GM23338 (cell line): ENCODE measurements at regions not wholly inside any gene's neighbourhood (a gene's known extent, or its start where the extent isn't known, plus 50 kb on each side); places are given as distances from the start of the nearest gene placed in this dataset.

ENCODE experiments used
- ATAC-seq: fragments of 200-7000 bp; cut with Tn5 transposase; 3 replicates; pipeline ENCODE4 v1.9.1; 2020
- DNase-seq: peaks from one replicate; pipeline ENCODE4 v3.0.0-alpha.2; 2015; ENCODE audit warnings: low spot score
- H2AFZ ChIP-seq: fragments of 200-600 bp; sonication (generic); 2 replicates; pipeline ENCODE4 v1.8.0; 2016; ENCODE audit warnings: antibody characterized with exemption, mild to moderate bottlenecking, moderate library complexity
- H3F3A ChIP-seq: fragments of 200-600 bp; sonication (generic); replicated peaks from 2 replicates; pipeline ENCODE4 v1.8.0; 2017; ENCODE audit warnings: antibody characterized with exemption, mixed run types, low read depth
- H3K27ac ChIP-seq: fragments of 200-600 bp; sonication (generic); 2 replicates; pipeline ENCODE4 v1.6.1; 2016; ENCODE audit warnings: low read depth
- H3K27me3 ChIP-seq: fragments of 200-600 bp; sonication (generic); 2 replicates; pipeline ENCODE4 v1.8.0; 2016; ENCODE audit warnings: mild to moderate bottlenecking, mixed run types, moderate library complexity; ENCODE audit not compliant: insufficient read depth
- H3K36me3 ChIP-seq: fragments of 200-600 bp; sonication (generic); 2 replicates; pipeline ENCODE4 v1.8.0; 2016; ENCODE audit warnings: mild to moderate bottlenecking; ENCODE audit not compliant: insufficient read depth
- H3K4me1 ChIP-seq: fragments of 200-600 bp; sonication (generic); 2 replicates; pipeline ENCODE4 v1.8.0; 2016; ENCODE audit warnings: mild to moderate bottlenecking, moderate library complexity; ENCODE audit not compliant: insufficient read depth
- H3K4me2 ChIP-seq: fragments of 200-600 bp; sonication (generic); 2 replicates; pipeline ENCODE4 v1.7.1; 2017; ENCODE audit warnings: mixed run types
- H3K4me3 ChIP-seq: fragments of 200-600 bp; sonication (generic); 2 replicates; pipeline ENCODE4 v1.6.1; 2016; ENCODE audit warnings: mixed run types
- H3K79me2 ChIP-seq: fragments of 200-600 bp; sonication (generic); replicated peaks from 2 replicates; pipeline ENCODE4 v1.8.0; 2017; ENCODE audit warnings: mild to moderate bottlenecking; ENCODE audit not compliant: insufficient read depth
- H3K9me2 ChIP-seq: fragments of 200-600 bp; sonication (generic); 2 replicates; pipeline ENCODE4 v1.8.0; 2017; ENCODE audit not compliant: insufficient read depth
- H4K20me1 ChIP-seq: fragments of 200-600 bp; sonication (generic); replicated peaks from 2 replicates; pipeline ENCODE4 v1.8.0; 2017; ENCODE audit warnings: mild to moderate bottlenecking; ENCODE audit not compliant: insufficient read depth
- H3K27ac Mint-ChIP-seq: 2 replicates; pipeline ENCODE4 v1.8.0; 2020; ENCODE audit warnings: inconsistent platforms, mild to moderate bottlenecking, moderate library complexity, mixed read lengths
- H3K27me3 Mint-ChIP-seq: 3 replicates; pipeline ENCODE4 v1.8.0; 2022; ENCODE audit warnings: low read depth, mild to moderate bottlenecking, moderate library complexity, mixed read lengths, inconsistent platforms; ENCODE audit not compliant: insufficient read depth, poor library complexity
- H3K36me3 Mint-ChIP-seq: 3 replicates; pipeline ENCODE4 v1.8.0; 2021; ENCODE audit warnings: low read depth, mild to moderate bottlenecking, inconsistent platforms, moderate library complexity, mixed read lengths
- H3K4me1 Mint-ChIP-seq: 3 replicates; pipeline ENCODE4 v1.8.0; 2020; ENCODE audit warnings: mild to moderate bottlenecking, inconsistent platforms, mixed read lengths
- H3K4me3 Mint-ChIP-seq: 3 replicates; pipeline ENCODE4 v1.8.0; 2021; ENCODE audit warnings: moderate library complexity, mild to moderate bottlenecking, inconsistent platforms, mixed read lengths
- H3K9me3 Mint-ChIP-seq: 3 replicates; pipeline ENCODE4 v1.8.0; 2020; ENCODE audit warnings: moderate library complexity, mild to moderate bottlenecking, inconsistent platforms, mixed read lengths
- CREB1 ChIP-seq: fragments of 250-450 bp; sonication (Bioruptor Pico); IDR thresholded peaks from 2 replicates; pipeline ENCODE4 v1.5.0; 2020; ENCODE audit warnings: low read depth, mild to moderate bottlenecking, moderate library complexity
- ETS1 ChIP-seq: IDR thresholded peaks from 2 replicates; pipeline ENCODE4 v1.6.1; 2016; ENCODE audit warnings: antibody characterized with exemption
- EZH2 ChIP-seq: fragments of 200-600 bp; sonication (generic); IDR thresholded peaks from one replicate; pipeline ENCODE4 v1.8.0; 2017; ENCODE audit warnings: antibody characterized with exemption, mild to moderate bottlenecking, low read depth; ENCODE audit not compliant: unreplicated experiment
- EZH2phosphoT487 ChIP-seq: fragments of 200-600 bp; sonication (generic); IDR thresholded peaks from one replicate; pipeline ENCODE4 v1.8.1; 2018; ENCODE audit warnings: antibody characterized with exemption; ENCODE audit not compliant: unreplicated experiment
- JUNB ChIP-seq: IDR thresholded peaks from one replicate; pipeline ENCODE4 v1.6.1; 2016; ENCODE audit warnings: antibody characterized with exemption; ENCODE audit not compliant: unreplicated experiment
- NANOG ChIP-seq: IDR thresholded peaks from 2 replicates; pipeline ENCODE4 v1.6.1; 2016; ENCODE audit warnings: antibody characterized with exemption, borderline replicate concordance
- STAT1 ChIP-seq: IDR thresholded peaks from one replicate; pipeline ENCODE4 v1.6.1; 2016; ENCODE audit warnings: antibody characterized with exemption; ENCODE audit not compliant: unreplicated experiment
- ZNF114 ChIP-seq: fragments of 250-450 bp; sonication (Bioruptor Pico); IDR thresholded peaks from 2 replicates; pipeline ENCODE4 v1.5.0; 2020; ENCODE audit warnings: mild to moderate bottlenecking, moderate library complexity
- ZNF331 ChIP-seq: fragments of 250-450 bp; sonication (Bioruptor Pico); IDR thresholded peaks from 2 replicates; pipeline ENCODE4 v1.5.0; 2020; ENCODE audit warnings: low read depth, mild to moderate bottlenecking, moderate library complexity
- ZNF462 ChIP-seq: fragments of 250-450 bp; sonication (Bioruptor Pico); IDR thresholded peaks from 2 replicates; pipeline ENCODE4 v1.5.0; 2020; ENCODE audit warnings: mild to moderate bottlenecking, moderate library complexity

GRCh38 chr11:43239791-43240190, 72.0 kb upstream of the API5 start (continued):
- TF ChIP-seq ZNF462 (no peak), EZH2phosphoT487 (no peak), NANOG (no peak), JUNB (no peak), ETS1 (no peak), STAT1 (no peak), ZNF331 (CRISPR knock-in tag) (no peak)

DNA sequence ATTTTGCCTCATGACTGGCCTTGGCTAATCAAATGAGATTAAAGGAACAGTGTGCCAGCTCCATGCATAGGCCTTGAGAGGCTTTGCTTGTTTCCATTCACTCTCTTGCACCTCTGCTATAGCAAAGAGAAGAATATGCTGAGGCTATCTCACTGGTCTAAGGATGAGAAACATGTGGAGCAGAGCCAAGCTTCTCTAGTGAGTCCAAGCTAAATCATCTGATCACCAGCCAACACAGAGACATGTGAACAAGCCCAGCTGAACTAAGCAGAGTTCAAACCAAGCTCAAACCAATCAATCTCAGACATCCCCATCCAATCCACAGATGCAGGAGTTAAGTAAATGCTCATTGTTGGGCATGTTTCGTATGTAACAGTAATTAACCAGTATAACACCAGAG, 69.4 kb upstream of the API5 start:
- no peak overlapping the region for H3K4me3 Mint-ChIP-seq
- Histone ChIP-seq H3K27ac (no peak overlapping the region), H2AFZ (no peak overlapping the region), H3K4me2 (no peak overlapping the region), H3K4me3 (no peak overlapping the region), H3K4me1 (no peaks in the 10 kb centered on the region), H3K9me2 (no peaks in the 10 kb centered on the region), H3K27me3 (no peaks in the 10 kb centered on the region), H3F3A (no peaks in the 10 kb centered on the region), H3K36me3 (no peaks in the 10 kb centered on the region), H3K79me2 (no peaks in the 10 kb centered on the region), H4K20me1 (no peaks in the 10 kb centered on the region)
- H3K9me3 Mint-ChIP-seq: peaks cover 87% of the 10 kb centered on the region
- H3K36me3 Mint-ChIP-seq: peaks cover 4% of the 10 kb centered on the region; the same call in 2 of the 3 replicates
- no peak overlapping the region for H3K27ac Mint-ChIP-seq
- no peaks in the 10 kb centered on the region for H3K27me3 Mint-ChIP-seq
- no peaks in the 10 kb centered on the region for H3K4me1 Mint-ChIP-seq
- no peak for DNase-seq
- no peak for ATAC-seq
- no peak for TF ChIP-seq NANOG
- no peak for TF ChIP-seq EZH2
- no peak for TF ChIP-seq STAT1
- TF ChIP-seq ZNF114: no peak
- no peak for TF ChIP-seq CREB1 (CRISPR knock-in tag)
- TF ChIP-seq JUNB: no peak
- no peak for TF ChIP-seq ZNF462
